GM12872 (cell line): ENCODE measurements at regions not wholly inside any gene's neighbourhood (a gene's known extent, or its start where the extent isn't known, plus 50 kb on each side); places are given as distances from the start of the nearest gene placed in this dataset.

ENCODE experiments used
- CTCF ChIP-seq: IDR thresholded peaks from 3 replicates; pipeline ENCODE4 v1.5.1; 2011; ENCODE audit warnings: low read depth, mild to moderate bottlenecking, low read length, moderate library complexity; ENCODE audit not compliant: insufficient read depth

- no peak for TF ChIP-seq CTCF
These were observed 523.0 kb upstream of the CA10 start for GRCh38 chr17:52681480-52681879.

- TF ChIP-seq CTCF, result no peak
These were observed 519.7 kb upstream of the CA10 start for GRCh38 chr17:52678211-52678610.

- no peak for TF ChIP-seq CTCF
These were observed 516.2 kb upstream of the CA10 start for GRCh38 chr17:52674686-52675085.

GRCh38 chr17:52673791-52674190, 515.3 kb upstream of the CA10 start:
- no peak for TF ChIP-seq CTCF

GRCh38 chr17:52666264-52666663, 507.8 kb upstream of the CA10 start:
- TF ChIP-seq CTCF, result no peak

GRCh38 chr17:52660692-52661091, 502.2 kb upstream of the CA10 start:
- TF ChIP-seq CTCF, result no peak

GRCh38 chr17:52653014-52653413, 494.5 kb upstream of the CA10 start:
- no peak for TF ChIP-seq CTCF

GRCh38 chr17:52648995-52649394, 490.5 kb upstream of the CA10 start:
- TF ChIP-seq CTCF, result no peak
